ENCODE measurements at regions not wholly inside any gene's neighbourhood (a gene's known extent, or its start where the extent isn't known, plus 50 kb on each side); places are given as distances from the start of the nearest gene placed in this dataset.

DNA sequence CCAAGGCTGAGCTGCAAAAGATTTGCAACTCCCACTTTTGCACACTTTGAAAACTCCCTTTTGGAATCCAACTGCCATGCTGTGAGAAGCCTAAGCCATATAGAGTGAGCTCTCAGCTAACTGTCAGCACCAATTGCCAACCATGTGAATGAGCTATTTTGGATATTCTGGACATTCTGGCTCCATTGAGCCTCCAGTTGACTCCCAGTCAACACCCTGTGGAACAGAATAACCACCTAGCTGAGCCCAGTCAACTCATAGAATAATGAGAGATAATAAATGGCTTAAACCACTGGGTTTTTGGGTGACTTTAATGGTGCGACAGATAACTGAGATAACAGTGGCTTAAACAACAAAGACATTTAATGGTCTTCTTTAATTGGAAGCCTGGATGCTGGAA, 210.1 kb downstream of the SUDS3 start:
- peaks cover 39% of the 10 kb centered on the region for H3K27me3 Mint-ChIP-seq (ENCODE audit: unreplicated experiment)
- no peaks in the 10 kb centered on the region for H3K36me3 Mint-ChIP-seq (ENCODE audit: insufficient read depth, unreplicated experiment)
- TF ChIP-seq, protein P1, sequence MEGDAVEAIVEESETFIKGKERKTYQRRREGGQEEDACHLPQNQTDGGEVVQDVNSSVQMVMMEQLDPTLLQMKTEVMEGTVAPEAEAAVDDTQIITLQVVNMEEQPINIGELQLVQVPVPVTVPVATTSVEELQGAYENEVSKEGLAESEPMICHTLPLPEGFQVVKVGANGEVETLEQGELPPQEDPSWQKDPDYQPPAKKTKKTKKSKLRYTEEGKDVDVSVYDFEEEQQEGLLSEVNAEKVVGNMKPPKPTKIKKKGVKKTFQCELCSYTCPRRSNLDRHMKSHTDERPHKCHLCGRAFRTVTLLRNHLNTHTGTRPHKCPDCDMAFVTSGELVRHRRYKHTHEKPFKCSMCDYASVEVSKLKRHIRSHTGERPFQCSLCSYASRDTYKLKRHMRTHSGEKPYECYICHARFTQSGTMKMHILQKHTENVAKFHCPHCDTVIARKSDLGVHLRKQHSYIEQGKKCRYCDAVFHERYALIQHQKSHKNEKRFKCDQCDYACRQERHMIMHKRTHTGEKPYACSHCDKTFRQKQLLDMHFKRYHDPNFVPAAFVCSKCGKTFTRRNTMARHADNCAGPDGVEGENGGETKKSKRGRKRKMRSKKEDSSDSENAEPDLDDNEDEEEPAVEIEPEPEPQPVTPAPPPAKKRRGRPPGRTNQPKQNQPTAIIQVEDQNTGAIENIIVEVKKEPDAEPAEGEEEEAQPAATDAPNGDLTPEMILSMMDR (IDR thresholded peaks at IDR 0.05; ENCODE audit: unreplicated experiment) = no peak
- no TSS peak for BruUV-seq (replicated peaks)
- no peak overlapping the region for H3K27ac Mint-ChIP-seq (ENCODE audit: unreplicated experiment)
- no peak overlapping the region for H3K4me3 Mint-ChIP-seq (ENCODE audit: low read depth, unreplicated experiment)
- no peak for DNase-seq
- H3K9me3 Mint-ChIP-seq (ENCODE audit: low read depth, unreplicated experiment) = no peaks in the 10 kb centered on the region
- intact Hi-C loops (cut with micrococcal nuclease; ENCODE audit: unreplicated experiment) = no loop called here
- CTCF ChIA-PET = no interaction called here
- H3K4me1 Mint-ChIP-seq (ENCODE audit: low read depth, unreplicated experiment) = no peaks in the 10 kb centered on the region

DNA sequence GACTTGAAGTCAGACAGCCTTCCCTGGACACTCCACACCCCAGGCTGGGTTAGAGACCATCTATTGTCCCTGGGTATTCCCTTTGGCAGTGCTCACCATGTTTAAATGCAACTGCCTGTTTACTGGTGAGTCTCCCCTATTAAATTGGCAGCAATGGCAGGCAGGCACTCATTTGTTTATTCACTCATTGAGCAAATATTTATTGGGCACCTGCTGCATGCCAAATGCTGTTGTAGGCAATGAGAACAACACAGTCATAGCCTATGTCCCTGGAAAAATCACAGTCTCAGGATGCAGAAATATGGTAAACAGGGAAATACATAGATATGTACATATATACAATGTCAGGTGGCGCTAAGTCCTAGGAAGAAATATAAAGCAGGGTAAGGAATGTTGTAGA, 212.8 kb downstream of the SUDS3 start:
- TF ChIP-seq, protein P1 (IDR thresholded peaks at IDR 0.05; ENCODE audit: unreplicated experiment) = no peak
- H3K4me1 Mint-ChIP-seq (ENCODE audit: low read depth, unreplicated experiment) = no peaks in the 10 kb centered on the region
- no TSS peak for BruUV-seq (replicated peaks)
- no peak overlapping the region for H3K27ac Mint-ChIP-seq (ENCODE audit: unreplicated experiment)
- intact Hi-C loops (cut with micrococcal nuclease; ENCODE audit: unreplicated experiment) = no loop called here
- H3K36me3 Mint-ChIP-seq (ENCODE audit: insufficient read depth, unreplicated experiment) = no peaks in the 10 kb centered on the region
- no peaks in the 10 kb centered on the region for H3K9me3 Mint-ChIP-seq (ENCODE audit: low read depth, unreplicated experiment)
- peaks cover 39% of the 10 kb centered on the region for H3K27me3 Mint-ChIP-seq (ENCODE audit: unreplicated experiment)
- no peak for DNase-seq
- no peak overlapping the region for H3K4me3 Mint-ChIP-seq (ENCODE audit: low read depth, unreplicated experiment)
- CTCF ChIA-PET = interaction anchor here (0.6 kb wide), 1 partner anchor 89 kb away, joined by 3 read pairs; no protein-coding TSS in a partner anchor

DNA sequence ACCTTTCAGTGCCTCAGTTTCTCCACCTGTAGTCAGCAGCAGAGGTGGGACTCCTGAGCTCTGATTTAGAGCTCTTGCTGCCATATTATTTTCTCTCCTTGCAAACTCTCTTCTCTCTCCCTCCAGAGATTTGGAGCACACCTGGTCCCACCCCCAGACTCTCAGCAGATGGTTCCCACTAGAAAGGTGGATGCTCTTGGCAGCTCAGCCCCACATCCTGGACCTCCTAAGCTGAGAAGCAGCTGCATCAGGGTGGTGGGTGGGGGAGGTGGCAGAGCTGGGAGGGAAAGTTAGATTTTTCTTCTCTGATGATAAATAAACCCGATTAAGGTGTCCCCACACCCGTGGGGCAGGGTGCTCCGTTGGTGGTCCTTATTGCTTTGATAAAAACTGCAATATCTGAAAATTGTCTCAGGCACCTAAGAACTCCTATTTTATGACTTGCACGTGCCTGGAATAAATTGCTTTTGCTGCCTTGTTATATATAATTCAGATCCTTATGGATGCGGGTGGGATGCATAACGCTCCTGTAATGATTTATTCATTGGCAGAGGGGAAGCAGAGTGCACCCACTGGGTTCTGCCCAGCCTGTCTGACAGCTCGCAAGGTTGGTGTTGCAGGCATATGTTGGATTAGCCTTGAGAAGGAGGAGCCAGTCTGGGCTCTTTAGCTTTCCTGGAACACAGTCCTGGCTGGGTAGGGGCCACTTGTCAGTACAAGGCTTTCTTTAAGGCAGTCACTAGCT, 214.2 kb downstream of the SUDS3 start:
- no peak for DNase-seq
- TF ChIP-seq, protein P1 (IDR thresholded peaks at IDR 0.05; ENCODE audit: unreplicated experiment) = no peak
- Mint-ChIP-seq H3K36me3 (ENCODE audit: insufficient read depth, unreplicated experiment) (no peaks in the 10 kb centered on the region), H3K27me3 (ENCODE audit: unreplicated experiment) (peaks cover 39% of the 10 kb centered on the region), H3K4me1 (ENCODE audit: low read depth, unreplicated experiment) (no peaks in the 10 kb centered on the region), H3K27ac (ENCODE audit: unreplicated experiment) (no peak overlapping the region), H3K4me3 (ENCODE audit: low read depth, unreplicated experiment) (no peak overlapping the region), H3K9me3 (ENCODE audit: low read depth, unreplicated experiment) (no peaks in the 10 kb centered on the region)
- CTCF ChIA-PET = interaction anchor here (0.6 kb wide), 1 partner anchor 32 kb away, joined by 3 read pairs; no protein-coding TSS in a partner anchor
- no TSS peak for BruUV-seq (replicated peaks)
- intact Hi-C loops (cut with micrococcal nuclease; ENCODE audit: unreplicated experiment) = no loop called here

DNA sequence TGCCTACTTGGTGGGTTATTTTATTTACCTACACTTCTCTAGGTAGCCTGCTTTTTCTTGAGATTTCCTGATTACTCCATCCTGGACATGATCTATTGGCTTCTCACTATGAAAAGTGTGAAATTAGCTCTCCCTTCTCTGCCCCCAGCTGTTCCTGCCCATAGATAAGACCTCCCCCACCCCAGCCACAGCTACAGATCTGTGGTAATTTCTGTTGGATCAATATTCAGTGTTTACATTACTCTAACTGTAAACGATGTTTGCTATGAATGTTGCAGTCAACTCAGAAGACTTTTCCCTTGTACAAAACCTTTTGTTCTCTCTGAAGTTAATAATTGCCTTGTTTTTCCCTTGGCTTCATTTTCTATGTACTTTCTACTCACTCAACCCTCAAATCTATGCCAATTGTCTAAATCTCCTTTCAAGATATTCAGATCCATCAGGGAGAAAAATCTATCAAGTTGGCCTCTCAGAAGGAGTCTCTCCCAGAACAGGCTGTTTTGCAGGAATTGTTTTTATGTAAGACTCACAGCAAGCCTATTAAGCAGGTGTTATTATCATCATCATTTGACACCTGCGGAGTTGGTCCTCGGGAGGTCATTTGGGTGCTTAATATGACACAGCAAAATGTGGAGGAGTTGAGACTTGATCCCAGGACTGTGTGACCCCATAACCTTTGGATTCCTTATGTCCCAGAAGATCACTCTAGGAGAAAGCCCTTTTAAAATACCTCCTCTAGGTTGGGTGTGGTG, 227.4 kb downstream of the SUDS3 start:
- Mint-ChIP-seq H3K27me3 (ENCODE audit: unreplicated experiment) (peaks cover 17% of the 10 kb centered on the region), H3K36me3 (ENCODE audit: insufficient read depth, unreplicated experiment) (no peaks in the 10 kb centered on the region), H3K4me1 (ENCODE audit: low read depth, unreplicated experiment) (peaks cover 27% of the 10 kb centered on the region), H3K4me3 (ENCODE audit: low read depth, unreplicated experiment) (peak overlapping the region; percentile 9), H3K27ac (ENCODE audit: unreplicated experiment) (peak overlapping the region; percentile 2), H3K9me3 (ENCODE audit: low read depth, unreplicated experiment) (peaks cover 9% of the 10 kb centered on the region)
- intact Hi-C loops (cut with micrococcal nuclease; ENCODE audit: unreplicated experiment) = no loop called here
- peak; percentile 45 for DNase-seq
- BruUV-seq (replicated peaks) = no TSS peak
- CTCF ChIA-PET = interaction anchor here (1.4 kb wide), 1 partner anchor 38 kb away, joined by 3 read pairs; no protein-coding TSS in a partner anchor
- TF ChIP-seq, protein P1 (IDR thresholded peaks at IDR 0.05; ENCODE audit: unreplicated experiment) = no peak

Measured in Calu3 (cell line).